Adrenal gland (tissue), 9 donors: ENCODE measurements at regions not wholly inside any gene's neighbourhood (a gene's known extent, or its start where the extent isn't known, plus 50 kb on each side); places are given as distances from the start of the nearest gene placed in this dataset.

Source experiments
- DNase-seq, 7 donors: peaks; one replicate each; pipeline ENCODE4 v3.0.0-alpha.2; 2019 to 2020
- H3K27ac ChIP-seq, 5 donors: fragments of 200-600 bp; sonication (generic) in 4 of 5; 1 replicate in 3 of 5; 2 replicates in 2 of 5; pipeline versions ENCODE4 v1.5.1 to v1.8.0; 2016 to 2020; ENCODE audit warnings: mild to moderate bottlenecking in 1 of 5
- H3K27me3 ChIP-seq: fragments of 200-600 bp; 2 replicates; pipeline ENCODE4 v1.8.0; 2021
- H3K36me3 ChIP-seq, 2 donors: fragments of 200-600 bp; replicated peaks in 1 of 2; 1 replicate in 1 of 2; 2 replicates in 1 of 2; pipeline versions ENCODE4 v1.5.1 to v1.8.0; 2018 to 2022
- H3K4me1 ChIP-seq, 2 donors: fragments of 200-600 bp; replicated peaks in 1 of 2; 1 replicate in 1 of 2; 2 replicates in 1 of 2; pipeline versions ENCODE4 v1.5.1 to v1.8.0; 2018 to 2021
- H3K4me3 ChIP-seq, 4 donors: fragments of 200-600 bp; sonication (generic) in 3 of 4; one replicate each; pipeline ENCODE4 v1.5.1; 2016 to 2018
- H3K9me3 ChIP-seq, 3 donors: fragments of 200-600 bp; sonication (generic) in 1 of 3; replicated peaks in 1 of 3; 1 replicate in 2 of 3; 2 replicates in 1 of 3; pipeline versions ENCODE4 v1.5.1 to v1.8.0; 2016 to 2021
- CTCF ChIP-seq, 6 experiments: fragments of 450-650 bp in 4 of 6; fragments of 200-600 bp in 2 of 6; sonication (generic) in 1 of 6; IDR thresholded peaks; 1 replicate in 5 of 6; 2 replicates in 1 of 6; pipeline versions ENCODE4 v1.5.1 to v1.8.0; 2016 to 2021; ENCODE audit warnings: antibody characterized with exemption in 6 of 6, mild to moderate bottlenecking in 2 of 6, moderate library complexity in 1 of 6
- POLR2A ChIP-seq, 2 donors: fragments of 450-650 bp; IDR thresholded peaks; one replicate each; pipeline ENCODE4 v1.6.1; 2017; ENCODE audit warnings: antibody characterized with exemption in 2 of 2, mild to moderate bottlenecking in 2 of 2, moderate library complexity in 1 of 2
- WGBS, 4 donors: extraction: QIAGEN DNeasy Blood & Tissue Kit in 2 of 4; methylation state at CpG; one replicate each; pipeline versions ENCODE4 v1.1.5 to v1.1.7; 2013 to 2017; 5-methylcytosine and 5-hydroxymethylcytosine counted together
- intact Hi-C, 2 donors: fragments of 100-400 bp; cut with DNase I; formaldehyde crosslinking; loops; one replicate each; pipeline versions ENCODE4 v1.14.1 to v1.15.0; 2022 to 2023
- donor health status: healthy with polysubstance abuse.
- donor health status: Bipolar disorder and iron deficiency.
- donor health status: DM: yes; HTN: yes; CAD: no.
- donor health status: DM: no; HTN: no; CAD: no.
- donor health status: DM: no; HTN: no; CAD: no.

DNA sequence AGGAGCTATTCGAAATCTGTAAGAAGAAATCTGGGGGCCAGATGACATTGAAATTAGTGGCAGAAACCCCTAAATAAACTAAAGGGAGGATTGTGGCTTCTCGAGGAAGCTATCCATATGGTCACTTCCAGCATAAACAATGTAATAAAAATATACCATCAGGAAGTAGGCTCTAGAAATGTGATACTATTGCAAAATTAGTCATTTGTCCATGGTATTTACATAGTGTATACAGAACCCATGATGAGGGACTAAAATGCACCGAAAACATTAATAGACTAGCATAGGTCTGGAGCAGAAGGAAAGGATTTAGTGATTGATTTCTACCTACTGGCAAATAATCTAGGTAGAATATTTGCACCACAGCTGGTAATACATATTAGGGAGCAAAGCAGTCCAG is 1344.0 kb downstream of the FSTL5 start:
- H3K9me3 ChIP-seq, result no peaks in the 10 kb centered on the region
- no peaks in the 10 kb centered on the region for H3K4me1 ChIP-seq
- no peak for DNase-seq
- H3K27ac ChIP-seq, result no peak overlapping the region
- H3K36me3 ChIP-seq, result no peaks in the 10 kb centered on the region
- H3K4me3 ChIP-seq, result no peak overlapping the region
- TF ChIP-seq CTCF (IDR thresholded peaks at IDR 0.05) (no peak), POLR2A (IDR thresholded peaks at IDR 0.05) (no peak)
- intact Hi-C loops, result no loop called here
- no peaks in the 10 kb centered on the region for H3K27me3 ChIP-seq
- 54 to 59% (median 57%) methylated on average over 3 of the region's 3 CpGs for WGBS, 4 donors

DNA sequence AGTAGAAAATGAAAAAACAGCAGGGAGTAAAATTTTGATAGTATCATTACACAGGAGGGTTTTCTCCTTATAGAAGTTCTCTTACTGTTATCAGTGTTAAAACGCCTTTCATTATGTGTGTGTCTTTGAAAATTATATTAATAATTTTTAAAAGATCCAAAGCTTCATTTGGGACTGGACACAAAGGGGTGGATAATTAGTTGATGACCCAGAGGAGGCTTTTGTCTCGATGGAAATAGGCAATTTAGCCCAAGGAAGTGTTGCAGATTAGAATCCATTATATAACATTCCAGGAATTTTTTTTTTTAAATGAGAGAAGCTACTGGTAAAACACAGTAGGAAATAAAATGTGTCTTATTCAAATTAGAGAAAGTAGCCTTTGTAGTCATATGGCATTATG is 1339.3 kb downstream of the FSTL5 start:
- Histone ChIP-seq H3K36me3 (no peaks in the 10 kb centered on the region), H3K9me3 (no peaks in the 10 kb centered on the region), H3K27ac (no peak overlapping the region), H3K27me3 (no peaks in the 10 kb centered on the region), H3K4me3 (no peak overlapping the region), H3K4me1 (no peaks in the 10 kb centered on the region)
- DNase-seq, result no peak
- TF ChIP-seq POLR2A (IDR thresholded peaks at IDR 0.05) (no peak), CTCF (IDR thresholded peaks at IDR 0.05) (no peak)
- 51 to 59% (median 55%) methylated on average over 2 of the region's 2 CpGs for WGBS, 4 donors
- intact Hi-C loops, result no loop called here

GRCh38 chr4:160825644-160826338 is 1338.0 kb downstream of the FSTL5 start:
- WGBS, 4 donors, result 63 to 73% (median 73%) methylated on average over 8 of the region's 8 CpGs
- intact Hi-C loops, result no loop called here

GRCh38 chr4:160826339-160826679 is 1337.5 kb downstream of the FSTL5 start:
- intact Hi-C loops, result no loop called here
- Histone ChIP-seq H3K4me1 (no peaks in the 10 kb centered on the region), H3K4me3 (no peak overlapping the region), H3K27ac (no peak overlapping the region), H3K27me3 (no peaks in the 10 kb centered on the region), H3K36me3 (no peaks in the 10 kb centered on the region), H3K9me3 (no peaks in the 10 kb centered on the region)
- WGBS, 4 donors, result 79 to 90% (median 85%) methylated on average over 10 of the region's 10 CpGs
- no peak for TF ChIP-seq CTCF (IDR thresholded peaks at IDR 0.05)
- no peak for TF ChIP-seq POLR2A (IDR thresholded peaks at IDR 0.05)
- no peak for DNase-seq

More at GRCh38 chr4:160825644-160826338, 1338.0 kb downstream of the FSTL5 start:
- no peaks in the 10 kb centered on the region for H3K9me3 ChIP-seq
- TF ChIP-seq POLR2A (IDR thresholded peaks at IDR 0.05), result no peak
- TF ChIP-seq CTCF (IDR thresholded peaks at IDR 0.05), result no peak
- no peaks in the 10 kb centered on the region for H3K27me3 ChIP-seq
- DNase-seq, result no peak
- H3K4me1 ChIP-seq, result no peaks in the 10 kb centered on the region
- H3K36me3 ChIP-seq, result no peaks in the 10 kb centered on the region
- H3K4me3 ChIP-seq, result no peak overlapping the region
- H3K27ac ChIP-seq, result no peak overlapping the region
